ENCODE measurements at regions not wholly inside any gene's neighbourhood (a gene's known extent, or its start where the extent isn't known, plus 50 kb on each side); places are given as distances from the start of the nearest gene placed in this dataset.

GRCh38 chr5:143921525-143922311, 109.8 kb downstream of the HMHB1 start:
- H3K4me3 Mint-ChIP-seq = no peak overlapping the region
- CTCF ChIA-PET = no interaction called here
- no peaks in the 10 kb centered on the region for H3K36me3 ChIP-seq (replicated peaks in 1 of 2; ENCODE audit: control extremely low read depth in 1 of 2, control insufficient read depth in 1 of 2, extremely low read depth in 1 of 2, insufficient read depth in 2 of 2, low read length in 1 of 2)

More at GRCh38 chr5:143921525-143922311, 109.8 kb downstream of the HMHB1 start:
- Histone ChIP-seq H3K79me2 (ENCODE audit: control insufficient read depth, insufficient read depth, low read length) (no peaks in the 10 kb centered on the region), H4K20me1 (ENCODE audit: control insufficient read depth, insufficient read depth, low read length, poor library complexity, severe bottlenecking) (no peaks in the 10 kb centered on the region), H3K4me1 (ENCODE audit: control insufficient read depth in 2 of 2, insufficient read depth in 2 of 2, low read length in 2 of 2) (no peaks in the 10 kb centered on the region), H3K9me3 (ENCODE audit: control extremely low read depth in 1 of 3, control insufficient read depth in 2 of 3, insufficient read depth in 1 of 3, low read length in 2 of 3) (no peaks in the 10 kb centered on the region), H3K27ac (ENCODE audit: low read length in 2 of 2) (no peak overlapping the region), H2AFZ (ENCODE audit: insufficient read depth, low read depth, low read length, poor library complexity, severe bottlenecking) (no peak overlapping the region), H3K4me3 (ENCODE audit: control extremely low read depth in 1 of 5, extremely low read depth in 1 of 5, insufficient read depth in 1 of 5, low read depth in 2 of 5, low read length in 4 of 5) (no peak overlapping the region), H3K27me3 (replicated peaks in 1 of 4; ENCODE audit: control extremely low read depth in 1 of 4, control insufficient read depth in 3 of 4, insufficient read depth in 4 of 4, low read length in 3 of 4) (no peaks in the 10 kb centered on the region), H3K9ac (ENCODE audit: low read length) (no peak overlapping the region), H3K4me2 (replicated peaks; ENCODE audit: low read depth, low read length, poor library complexity, severe bottlenecking) (no peak overlapping the region)
- intact Hi-C loops (cut with micrococcal nuclease) = no loop called here
- TF ChIP-seq EZH2 (IDR thresholded peaks at IDR 0.05; ENCODE audit: borderline replicate concordance, insufficient read depth, low read depth, low read length, poor library complexity, severe bottlenecking) = no peak
- TF ChIP-seq CTCF (IDR thresholded peaks at IDR 0.05) = no peak
- POLR2A ChIA-PET = no interaction called here
- H3K27ac Mint-ChIP-seq = no peak overlapping the region
- H3K9me3 Mint-ChIP-seq (ENCODE audit: insufficient read depth) = no peaks in the 10 kb centered on the region
- ATAC-seq (ENCODE audit: low read depth) = no peak
- DNase-seq = no peak
- WGBS (ENCODE audit: insufficient coverage) = no CpG with 5 or more reads among the region's 1 CpG
- H3K27me3 Mint-ChIP-seq = peaks cover 15% of the 10 kb centered on the region
- H3K4me1 Mint-ChIP-seq = no peaks in the 10 kb centered on the region
